Endothelial cell of umbilical vein (primary cell): ENCODE measurements at regions not wholly inside any gene's neighbourhood (a gene's known extent, or its start where the extent isn't known, plus 50 kb on each side); places are given as distances from the start of the nearest gene placed in this dataset.

ENCODE experiments used
- BruUV-seq: library from RNA; stranded (reverse); fragments of 400-500 nt; replicated peaks from 2 replicates; lab custom pipeline; 2021; lab: Mats Ljungman, UMichigan
- CTCF ChIA-PET: fragments of 300-600, 350-600 bp; sonication (Branson Sonifier 250); formaldehyde crosslinking; loops from one replicate; lab custom pipeline; 2021; ENCODE audit warnings: antibody characterized with exemption, inconsistent platforms; lab: Charles Lee
- POLR2A ChIA-PET: fragments of 300-600, 350-600 bp; sonication (Branson Sonifier 250); formaldehyde crosslinking; loops from one replicate; lab custom pipeline; 2021; ENCODE audit warnings: antibody characterized with exemption, inconsistent platforms; lab: Charles Lee
- DNase-seq: peaks from one replicate; pipeline ENCODE4 v3.0.0-alpha.2; 2011; ENCODE audit warnings: low read depth, low spot score
- FAIRE-seq: peaks from 2 replicates; lab custom pipeline; 2011; peaks lifted over from hg19 to GRCh38; lab: Jason Lieb, UNC
- H2AFZ ChIP-seq: 2 replicates; pipeline ENCODE4 v1.6.0; 2012; ENCODE audit warnings: low read depth, low read length, control low read depth, inconsistent platforms
- H3K27ac ChIP-seq: 2 replicates; pipeline ENCODE4 v1.5.1; 2011; ENCODE audit warnings: low read depth, mild to moderate bottlenecking, control low read depth, low read length, moderate library complexity; ENCODE audit not compliant: insufficient read depth
- H3K27me3 ChIP-seq, 2 experiments: 2 replicates each; pipeline versions ENCODE4 v1.6.0 to v1.6.1; 2011; ENCODE audit warnings: low read length in 2 of 2, mixed read lengths in 1 of 2; ENCODE audit not compliant: control insufficient read depth in 2 of 2, insufficient read depth in 2 of 2
- H3K36me3 ChIP-seq, 2 experiments: 2 replicates in 1 of 2; 3 replicates in 1 of 2; pipeline ENCODE4 v1.5.1; 2011; ENCODE audit warnings: low read length in 2 of 2, mild to moderate bottlenecking in 1 of 2, moderate library complexity in 1 of 2; ENCODE audit not compliant: control insufficient read depth in 2 of 2, insufficient read depth in 2 of 2; ENCODE audit errors: extremely low read depth in 1 of 2
- H3K4me1 ChIP-seq: 3 replicates; pipeline ENCODE4 v1.5.1; 2011; ENCODE audit warnings: mild to moderate bottlenecking, low read length; ENCODE audit not compliant: control insufficient read depth, insufficient read depth; ENCODE audit errors: extremely low read depth
- H3K4me2 ChIP-seq: 2 replicates; pipeline ENCODE4 v1.6.1; 2011; ENCODE audit warnings: low read length, control low read depth, mixed read lengths; ENCODE audit not compliant: insufficient read depth
- H3K4me3 ChIP-seq, 3 experiments: fragments of 200-600 bp in 1 of 3; sonication (generic), shearing (Covaris generic) in 1 of 3; replicated peaks in 1 of 3; 2 replicates each; pipeline ENCODE4 v1.5.1; 2011 to 2016; ENCODE audit warnings: control low read depth in 3 of 3, low read length in 3 of 3, mild to moderate bottlenecking in 2 of 3, inconsistent platforms in 1 of 3, low read depth in 1 of 3, moderate library complexity in 1 of 3; ENCODE audit not compliant: insufficient read depth in 1 of 3
- H3K79me2 ChIP-seq: 2 replicates; pipeline ENCODE4 v1.6.0; 2012; ENCODE audit warnings: low read length, inconsistent platforms; ENCODE audit not compliant: control insufficient read depth, insufficient read depth
- H3K9ac ChIP-seq: replicated peaks from 2 replicates; pipeline ENCODE3; 2011; ENCODE audit warnings: low read length, control low read depth; ENCODE audit not compliant: insufficient read depth; ENCODE audit errors: extremely low read depth
- H3K9me1 ChIP-seq: replicated peaks from 3 replicates; pipeline ENCODE4 v1.6.0; 2011; ENCODE audit warnings: mild to moderate bottlenecking, low read length; ENCODE audit not compliant: control insufficient read depth, insufficient read depth; ENCODE audit errors: extremely low read depth
- H3K9me3 ChIP-seq: replicated peaks from 2 replicates; pipeline ENCODE4 v1.5.1; 2012; ENCODE audit warnings: low read length, inconsistent platforms; ENCODE audit not compliant: control insufficient read depth, insufficient read depth
- H4K20me1 ChIP-seq: replicated peaks from 2 replicates; pipeline ENCODE3; 2011; ENCODE audit warnings: mild to moderate bottlenecking, low read length; ENCODE audit not compliant: control insufficient read depth, insufficient read depth; ENCODE audit errors: extremely low read depth
- CTCF ChIP-seq, 2 donors: IDR thresholded peaks; 1 replicate in 1 of 2; 2 replicates in 1 of 2; pipeline ENCODE4 v1.5.1; 2011; ENCODE audit warnings: low read length in 2 of 2, mild to moderate bottlenecking in 2 of 2, moderate library complexity in 2 of 2, control low read depth in 1 of 2, inconsistent platforms in 1 of 2, low read depth in 1 of 2; ENCODE audit not compliant: insufficient read depth in 1 of 2; ENCODE audit errors: extremely low read depth in 1 of 2
- EZH2 ChIP-seq: IDR thresholded peaks from 2 replicates; pipeline ENCODE4 v1.6.1; 2012; ENCODE audit warnings: borderline replicate concordance, low read depth, mild to moderate bottlenecking, moderate library complexity, low read length, inconsistent platforms; ENCODE audit not compliant: severe bottlenecking
- FOS ChIP-seq: IDR thresholded peaks from 2 replicates; pipeline ENCODE4 v1.6.1; 2011; ENCODE audit warnings: mild to moderate bottlenecking, low read length, moderate library complexity, borderline replicate concordance; ENCODE audit not compliant: insufficient read depth
- GATA2 ChIP-seq: IDR thresholded peaks from 2 replicates; pipeline ENCODE4 v1.7.0; 2011; ENCODE audit warnings: low read depth, mild to moderate bottlenecking, moderate library complexity, mixed read lengths, low read length; ENCODE audit not compliant: insufficient read length, insufficient read depth
- JUN ChIP-seq: IDR thresholded peaks from 2 replicates; pipeline ENCODE4 v1.6.1; 2011; ENCODE audit warnings: borderline replicate concordance, low read depth; ENCODE audit not compliant: insufficient read length, insufficient read depth
- MAX ChIP-seq: IDR thresholded peaks from 2 replicates; pipeline ENCODE4 v1.6.1; 2011; ENCODE audit not compliant: insufficient read depth, insufficient read length
- MYC ChIP-seq: IDR thresholded peaks from one replicate; pipeline ENCODE4 v1.6.1; 2011; ENCODE audit warnings: mild to moderate bottlenecking, low read depth, low read length
- POLR2A ChIP-seq: IDR thresholded peaks from 2 replicates; pipeline ENCODE4 v1.6.1; 2012; ENCODE audit warnings: low read depth, mild to moderate bottlenecking, control low read depth, low read length
- POLR2AphosphoS5 ChIP-seq: IDR thresholded peaks from 2 replicates; pipeline ENCODE4 v1.6.1; 2012; ENCODE audit warnings: low read depth, mild to moderate bottlenecking, control low read depth, low read length, moderate library complexity; ENCODE audit not compliant: insufficient read depth
- dilution Hi-C: fragments of 300-500 bp; cut with MboI; formaldehyde crosslinking; loops from one replicate; pipeline ENCODE4 v1.15.0; 2019; ENCODE audit warnings: low sequenced_read_pairs; ENCODE audit not compliant: extremely low pct_ligation_motif_present
- intact Hi-C: fragments of 100-400 bp; cut with micrococcal nuclease; formaldehyde crosslinking; loops from one replicate; pipeline ENCODE4 v1.10.0; 2022

- H3K4me3 ChIP-seq: no peak overlapping the region
- BruUV-seq: no TSS peak
- intact Hi-C loops (no loop called here), dilution Hi-C loops (no loop called here)
- ChIA-PET CTCF (interaction anchor here (1.1 to 1.4 kb wide), 3 partner anchors 12 to 129 kb away, joined by 3 to 8 read pairs (median 3); partner anchors contain the start of gene ZBTB18), POLR2A (no interaction called here)
- H3K36me3 ChIP-seq: no peaks in the 10 kb centered on the region
- FAIRE-seq: no peak
- H3K9me3 ChIP-seq: no peaks in the 10 kb centered on the region
- TF ChIP-seq EZH2 (no peak), POLR2A (no peak), FOS (peak; percentile 79), JUN (no peak), MAX (no peak), POLR2AphosphoS5 (no peak)
- H3K9ac ChIP-seq: no peak overlapping the region
- no peaks in the 10 kb centered on the region for H3K9me1 ChIP-seq
- peak overlapping the region; percentile 35 for H3K27ac ChIP-seq
- no peaks in the 10 kb centered on the region for H4K20me1 ChIP-seq
- H2AFZ ChIP-seq: peak overlapping the region; percentile 56
- H3K79me2 ChIP-seq: no peaks in the 10 kb centered on the region
- H3K27me3 ChIP-seq: no peaks in the 10 kb centered on the region
- H3K4me2 ChIP-seq: no peak overlapping the region
- DNase-seq: peak; percentile 69
- H3K4me1 ChIP-seq: peaks cover 8% of the 10 kb centered on the region
These were observed 129.2 kb downstream of the ZBTB18 start for GRCh38 chr1:244180256-244180655.

GRCh38 chr1:244181867-244182266, 130.8 kb downstream of the ZBTB18 start:
- FAIRE-seq (no peak), DNase-seq (no peak)
- Histone ChIP-seq H3K27ac (no peak overlapping the region), H3K27me3 (no peaks in the 10 kb centered on the region), H3K4me3 (no peak overlapping the region), H3K36me3 (no peaks in the 10 kb centered on the region), H2AFZ (no peak overlapping the region), H3K9me3 (no peaks in the 10 kb centered on the region), H3K9me1 (no peaks in the 10 kb centered on the region), H3K4me1 (peaks cover 8% of the 10 kb centered on the region), H4K20me1 (no peaks in the 10 kb centered on the region), H3K79me2 (no peaks in the 10 kb centered on the region), H3K4me2 (no peak overlapping the region), H3K9ac (no peak overlapping the region)
- BruUV-seq: no TSS peak
- dilution Hi-C loops: no loop called here
- no peak for TF ChIP-seq JUN
- TF ChIP-seq MYC: no peak
- no peak for TF ChIP-seq POLR2A
- TF ChIP-seq EZH2: no peak
- no peak for TF ChIP-seq CTCF (IDR thresholded peaks at IDR 0.05; ENCODE audit: extremely low read depth in 1 of 2, insufficient read depth in 1 of 2, low read depth in 1 of 2, low read length in 2 of 2)
- TF ChIP-seq MAX: no peak
- no peak for TF ChIP-seq GATA2
- no peak for TF ChIP-seq FOS
- TF ChIP-seq POLR2AphosphoS5: no peak
- ChIA-PET POLR2A (no interaction called here), CTCF (no interaction called here)
- intact Hi-C loops: no loop called here
